ENCODE measurements at regions not wholly inside any gene's neighbourhood (a gene's known extent, or its start where the extent isn't known, plus 50 kb on each side); places are given as distances from the start of the nearest gene placed in this dataset.
"Not testable (repeated sequence)": the region's sequence is repeated elsewhere in the genome, so short reads cannot be mapped to it uniquely, and the experiment has no call there.

GRCh38 chr1:144533480-144533879 is 59.2 kb upstream of the PPIAL4F start:
- not testable (repeated sequence) for TF ChIP-seq CTCF (IDR thresholded peaks at IDR 0.05; ENCODE audit: borderline replicate concordance, extremely low read depth, low read length, poor library complexity, severe bottlenecking); EZH2 (IDR thresholded peaks at IDR 0.05; ENCODE audit: borderline replicate concordance, low read depth, low read length, severe bottlenecking)

All from DND-41 (cell line).